Neural cell (in vitro differentiated cells): ENCODE measurements at regions not wholly inside any gene's neighbourhood (a gene's known extent, or its start where the extent isn't known, plus 50 kb on each side); places are given as distances from the start of the nearest gene placed in this dataset.

Source experiments
- H2AFZ ChIP-seq: fragments of 200-600, 300-800 bp; sonication (generic), shearing (Covaris generic); 2 replicates; pipeline ENCODE4 v1.6.0; 2014; ENCODE audit warnings: low read depth, mild to moderate bottlenecking, antibody characterized with exemption, low read length, moderate library complexity
- H3F3A ChIP-seq: fragments of 200-600 bp; shearing (Covaris generic); 2 replicates; pipeline ENCODE4 v1.6.1; 2016; ENCODE audit warnings: mild to moderate bottlenecking, moderate library complexity, mixed read lengths, antibody characterized with exemption, low read length; ENCODE audit not compliant: insufficient read depth, poor library complexity, severe bottlenecking
- H3K27ac ChIP-seq: fragments of 200-600, 300-800 bp; sonication (generic), shearing (Covaris generic); 2 replicates; pipeline ENCODE4 v1.5.1; 2014; ENCODE audit warnings: mild to moderate bottlenecking, low read length, moderate library complexity
- H3K27me3 ChIP-seq: fragments of 300-800, 200-600 bp; sonication (generic), shearing (Covaris generic); 2 replicates; pipeline ENCODE4 v1.6.0; 2014; ENCODE audit warnings: mild to moderate bottlenecking, low read depth, low read length, moderate library complexity; ENCODE audit not compliant: insufficient read depth
- H3K36me3 ChIP-seq: fragments of 300-800, 200-600 bp; sonication (generic), shearing (Covaris generic); 2 replicates; pipeline ENCODE4 v1.5.1; 2014; ENCODE audit warnings: mild to moderate bottlenecking, antibody characterized with exemption, low read length, moderate library complexity; ENCODE audit not compliant: insufficient read depth
- H3K4me2 ChIP-seq: fragments of 300-800, 200-600 bp; sonication (generic), shearing (Covaris generic); 2 replicates; pipeline ENCODE4 v1.6.0; 2014; ENCODE audit warnings: mild to moderate bottlenecking, low read length
- H3K4me3 ChIP-seq: fragments of 300-800, 200-600 bp; sonication (generic), shearing (Covaris generic); 2 replicates; pipeline ENCODE4 v1.5.1; 2014; ENCODE audit warnings: mild to moderate bottlenecking, low read length, moderate library complexity
- H3K79me2 ChIP-seq: fragments of 200-600 bp; shearing (Covaris generic); replicated peaks from 2 replicates; pipeline ENCODE4 v1.6.0; 2014; ENCODE audit warnings: mild to moderate bottlenecking, low read length, moderate library complexity; ENCODE audit not compliant: insufficient read depth
- H3K9ac ChIP-seq: fragments of 300-800, 200-600 bp; sonication (generic), shearing (Covaris generic); 2 replicates; pipeline ENCODE4 v1.6.1; 2016; ENCODE audit warnings: mild to moderate bottlenecking, low read length, mixed read lengths
- H3K9me2 ChIP-seq: fragments of 200-600 bp; shearing (Covaris generic); 2 replicates; pipeline ENCODE4 v1.6.1; 2016; ENCODE audit warnings: mild to moderate bottlenecking, low read length, mixed read lengths; ENCODE audit not compliant: insufficient read depth
- H3K9me3 ChIP-seq: fragments of 200-600, 300-800 bp; sonication (generic), shearing (Covaris generic); 2 replicates; pipeline ENCODE4 v1.6.1; 2016; ENCODE audit warnings: mild to moderate bottlenecking, mixed run types, low read length, moderate library complexity, mixed read lengths
- H4K20me1 ChIP-seq: fragments of 200-600 bp; shearing (Covaris generic); 2 replicates; pipeline ENCODE4 v1.6.1; 2016; ENCODE audit warnings: mild to moderate bottlenecking, mixed run types; ENCODE audit not compliant: insufficient read depth
- CTCF ChIP-seq: fragments of 450-650 bp; IDR thresholded peaks from 2 replicates; pipeline ENCODE4 v1.5.1; 2014; ENCODE audit warnings: antibody characterized with exemption, mild to moderate bottlenecking, moderate library complexity; ENCODE audit not compliant: poor library complexity, severe bottlenecking
- EP300 ChIP-seq: fragments of 450-650 bp; conservative IDR thresholded peaks from 2 replicates; pipeline ENCODE4 v1.6.1; 2014; ENCODE audit warnings: antibody characterized with exemption, mild to moderate bottlenecking, moderate library complexity; ENCODE audit not compliant: poor library complexity, severe bottlenecking
- EZH2 ChIP-seq: fragments of 200-600, 300-800 bp; shearing (Covaris generic), sonication (generic); IDR thresholded peaks from 2 replicates; pipeline ENCODE4 v1.6.1; 2014; ENCODE audit warnings: antibody characterized with exemption, low read length, borderline replicate concordance, mild to moderate bottlenecking; ENCODE audit not compliant: insufficient read depth, poor library complexity, severe bottlenecking
- MXI1 ChIP-seq: fragments of 450-650 bp; conservative IDR thresholded peaks from 2 replicates; pipeline ENCODE4 v1.6.1; 2014; ENCODE audit warnings: antibody characterized with exemption, mild to moderate bottlenecking; ENCODE audit not compliant: poor library complexity, severe bottlenecking
- POLR2AphosphoS5 ChIP-seq: IDR thresholded peaks from 2 replicates; pipeline ENCODE4 v1.6.1; 2012
- RAD21 ChIP-seq: fragments of 450-650 bp; conservative IDR thresholded peaks from 2 replicates; pipeline ENCODE4 v1.6.1; 2014; ENCODE audit warnings: antibody characterized with exemption, mild to moderate bottlenecking, moderate library complexity
- REST ChIP-seq: IDR thresholded peaks from 2 replicates; pipeline ENCODE4 v1.6.1; 2012; ENCODE audit warnings: borderline replicate concordance
- SMC3 ChIP-seq: fragments of 450-650 bp; conservative IDR thresholded peaks from 2 replicates; pipeline ENCODE4 v1.6.1; 2014; ENCODE audit warnings: antibody characterized with exemption, mild to moderate bottlenecking, moderate library complexity; ENCODE audit not compliant: poor library complexity
- TAF1 ChIP-seq: IDR thresholded peaks from 2 replicates; pipeline ENCODE4 v1.6.1; 2012; ENCODE audit warnings: low read depth

- H3K9ac ChIP-seq: no peak overlapping the region
- no peaks in the 10 kb centered on the region for H3K79me2 ChIP-seq
- H3K27me3 ChIP-seq: no peaks in the 10 kb centered on the region
- no peak overlapping the region for H2AFZ ChIP-seq
- no peaks in the 10 kb centered on the region for H3K36me3 ChIP-seq
- H3K4me2 ChIP-seq: no peak overlapping the region
- H3K9me2 ChIP-seq: no peaks in the 10 kb centered on the region
- H3F3A ChIP-seq: no peaks in the 10 kb centered on the region
- no peak overlapping the region for H3K4me3 ChIP-seq
- no peak overlapping the region for H3K27ac ChIP-seq
- no peaks in the 10 kb centered on the region for H3K9me3 ChIP-seq
- no peaks in the 10 kb centered on the region for H4K20me1 ChIP-seq
- TF ChIP-seq SMC3 (no peak), TAF1 (no peak), RAD21 (no peak), MXI1 (no peak), CTCF (no peak), EZH2 (no peak), POLR2AphosphoS5 (no peak), EP300 (no peak), REST (no peak)
Observed at GRCh38 chr2:196452758-196453157, 186.8 kb upstream of the CCDC150 start.

GRCh38 chr2:196453613-196454047, 185.9 kb upstream of the CCDC150 start:
- H3K9ac ChIP-seq: no peak overlapping the region
- H3K4me3 ChIP-seq: no peak overlapping the region
- no peak overlapping the region for H3K27ac ChIP-seq
- no peak overlapping the region for H3K4me2 ChIP-seq
- no peaks in the 10 kb centered on the region for H3K9me2 ChIP-seq
- no peaks in the 10 kb centered on the region for H3K27me3 ChIP-seq
- H3K36me3 ChIP-seq: no peaks in the 10 kb centered on the region
- H3F3A ChIP-seq: no peaks in the 10 kb centered on the region
- H2AFZ ChIP-seq: no peak overlapping the region
- H4K20me1 ChIP-seq: no peaks in the 10 kb centered on the region
- TF ChIP-seq TAF1 (no peak), SMC3 (no peak), EZH2 (no peak), RAD21 (peak; percentile 39)
- H3K79me2 ChIP-seq: no peaks in the 10 kb centered on the region
- no peaks in the 10 kb centered on the region for H3K9me3 ChIP-seq
